Erythroblast (primary cell): ENCODE measurements at regions not wholly inside any gene's neighbourhood (a gene's known extent, or its start where the extent isn't known, plus 50 kb on each side); places are given as distances from the start of the nearest gene placed in this dataset.

Experiments
- DNase-seq, 2 experiments: peaks; one replicate each; lab custom pipeline; 2025; lab: John Stamatoyannopoulos, UW
- GATA1 ChIP-seq: IDR thresholded peaks from 2 replicates; pipeline ENCODE4 v1.6.1; 2011; ENCODE audit warnings: low read depth, mild to moderate bottlenecking, control low read depth, low read length, moderate library complexity
- POLR2A ChIP-seq: IDR thresholded peaks from 2 replicates; pipeline ENCODE4 v1.6.1; 2011; ENCODE audit warnings: mild to moderate bottlenecking, low read length

DNA sequence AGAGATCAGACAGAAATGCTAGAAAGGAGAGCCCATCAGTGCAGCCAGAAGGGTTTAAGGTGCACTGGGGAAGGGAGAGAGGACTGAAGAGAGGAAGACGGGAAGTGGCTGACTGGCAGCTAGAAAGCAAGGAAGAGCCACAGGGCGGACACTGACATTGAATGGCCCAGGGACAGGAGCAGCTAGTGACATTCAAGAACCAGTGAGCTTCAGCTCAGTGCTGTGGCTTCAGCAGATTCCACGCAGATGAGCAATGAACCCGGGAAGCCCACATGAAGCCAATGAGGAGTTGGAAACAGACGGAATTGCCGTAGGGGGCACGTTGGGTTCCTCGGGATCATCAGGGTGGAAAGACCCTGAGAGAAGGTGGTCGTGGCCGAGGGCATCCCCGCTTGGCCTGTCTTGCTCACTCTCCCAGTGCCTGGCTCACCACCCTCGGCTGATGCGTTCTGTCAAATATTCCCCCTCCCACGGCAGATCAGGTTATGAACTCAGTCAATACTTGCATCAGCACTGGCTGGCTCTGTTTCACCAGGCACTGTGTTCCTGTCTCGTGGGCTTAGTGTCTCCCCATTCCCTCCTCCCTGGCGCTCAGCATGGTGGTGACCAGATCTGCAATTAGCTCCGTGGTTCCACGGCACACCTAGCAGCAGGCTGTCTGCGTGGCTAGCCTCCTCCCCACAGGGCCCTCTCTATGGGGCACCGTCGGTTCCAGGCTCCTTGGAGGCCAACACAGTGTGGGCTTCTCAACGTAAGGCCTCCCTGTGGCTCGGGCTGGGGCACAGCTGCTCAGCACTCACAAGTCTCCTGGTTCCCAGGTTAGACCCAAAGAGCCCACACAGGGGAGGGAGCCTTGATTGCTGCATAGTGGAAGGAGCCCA lies 145.5 kb downstream of the TRIM29 start:
- DNase-seq, result no peak
- TF ChIP-seq GATA1, result no peak
- TF ChIP-seq POLR2A, result no peak

DNA sequence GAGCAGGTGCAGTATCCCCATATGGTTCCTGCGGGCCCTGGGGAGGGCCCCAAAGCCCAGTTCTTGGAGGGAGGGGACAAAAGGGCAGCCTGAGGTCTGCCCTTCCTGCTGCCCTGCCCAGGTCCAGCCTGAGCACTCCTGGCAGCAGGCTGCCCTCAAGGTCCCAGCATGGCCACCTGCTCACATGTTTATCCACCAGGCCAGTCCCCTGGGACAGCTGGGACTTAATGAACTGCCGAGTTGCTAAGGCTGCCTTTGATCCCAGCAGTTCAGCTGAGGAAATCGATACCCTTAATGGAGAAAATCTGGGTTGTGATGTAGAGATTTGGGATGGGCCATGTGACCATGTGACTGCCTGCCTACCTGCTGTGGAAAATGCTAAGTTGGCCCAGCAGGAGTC lies 146.2 kb downstream of the TRIM29 start:
- no peak for DNase-seq
- no peak for TF ChIP-seq POLR2A
- TF ChIP-seq GATA1, result no peak

DNA sequence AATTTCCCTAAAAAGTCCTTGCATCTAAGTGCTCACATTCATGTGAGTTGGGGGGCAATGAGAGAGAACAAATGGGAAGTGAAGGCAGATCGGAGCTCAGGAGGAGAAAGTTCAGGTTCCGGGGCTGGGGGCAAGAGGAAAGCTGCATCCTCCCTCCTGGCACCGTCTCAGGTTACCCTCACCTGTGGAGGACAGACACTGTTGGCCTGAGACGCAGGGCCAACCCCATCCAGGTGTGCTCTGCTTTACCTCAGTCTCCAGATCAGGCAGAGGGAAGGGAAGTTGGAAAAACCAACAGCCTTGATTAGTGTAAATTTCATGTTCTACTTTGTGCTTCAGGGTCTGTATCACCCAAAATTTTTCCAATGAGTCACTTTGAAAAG lies 146.9 kb downstream of the TRIM29 start:
- TF ChIP-seq POLR2A (no peak), GATA1 (no peak)
- DNase-seq, result no peak

DNA sequence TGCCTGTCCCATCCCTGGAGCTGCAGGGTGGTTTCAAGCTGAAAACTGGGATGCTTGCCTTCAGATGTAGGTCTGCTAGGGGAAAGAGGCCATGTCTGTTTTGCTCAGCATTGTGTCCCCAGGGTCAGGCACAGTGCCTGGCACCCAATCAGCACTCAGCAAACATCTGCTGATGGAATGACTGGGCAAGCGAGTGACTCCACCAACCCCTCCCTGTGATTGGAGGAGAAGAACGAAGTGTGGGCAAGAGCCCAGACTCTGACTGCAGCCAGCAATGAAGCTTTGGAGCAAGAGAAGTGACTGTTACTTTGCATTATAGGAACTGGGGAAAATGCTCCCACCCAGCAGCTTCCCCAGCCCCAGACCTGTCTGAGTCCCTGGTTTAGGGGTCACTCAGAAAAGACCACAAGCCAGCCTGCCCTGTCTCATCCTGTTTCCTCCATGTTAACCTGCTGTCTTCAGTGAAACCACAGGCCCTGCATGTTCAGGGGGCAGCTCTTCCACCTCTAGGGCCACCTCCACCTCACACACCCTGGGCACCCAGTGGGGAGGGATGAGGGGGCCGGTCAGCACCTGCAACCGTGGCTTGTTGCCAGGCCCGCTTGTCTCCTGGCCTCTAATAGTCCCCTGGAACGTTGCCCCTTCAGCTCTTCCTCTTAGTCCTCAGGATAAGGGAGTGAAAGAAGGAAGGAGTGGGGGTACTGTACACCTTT lies 147.4 kb downstream of the TRIM29 start:
- no peak for TF ChIP-seq POLR2A
- no peak for TF ChIP-seq GATA1

DNA sequence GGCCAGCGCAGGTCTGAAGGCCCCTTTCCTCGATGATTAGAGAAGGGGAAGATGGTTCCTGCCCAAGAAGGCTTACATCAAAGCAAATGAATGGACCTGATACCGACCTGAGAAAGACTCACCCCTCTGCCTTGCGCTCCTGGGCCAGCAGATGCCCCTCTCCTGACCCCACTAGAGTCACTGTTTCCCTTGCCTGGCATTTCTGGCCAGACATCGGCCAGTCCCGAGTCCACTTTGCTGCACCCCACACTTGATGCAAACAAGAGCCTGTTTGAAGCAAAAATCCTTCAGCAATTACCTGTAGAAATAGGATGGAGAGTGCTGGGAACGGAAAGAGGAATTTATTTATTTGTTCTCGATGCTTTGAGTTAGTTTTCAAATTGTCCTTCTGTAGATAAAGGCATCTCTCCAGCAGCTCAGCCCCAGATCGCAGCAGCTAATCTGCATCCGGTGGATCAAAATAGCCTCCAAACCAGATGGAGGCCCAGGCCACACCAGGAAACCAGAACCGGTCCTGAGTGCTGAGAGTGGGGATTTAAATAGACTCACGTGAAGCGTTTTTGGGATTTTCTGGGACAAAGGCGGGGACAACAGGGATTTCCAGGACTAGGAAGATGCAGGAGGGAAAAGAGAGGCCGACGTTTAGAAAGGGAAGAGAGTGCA lies 148.6 kb downstream of the TRIM29 start:
- no peak for DNase-seq
- no peak for TF ChIP-seq GATA1
- no peak for TF ChIP-seq POLR2A

More for the DNA sequence above, 147.4 kb downstream of the TRIM29 start:
- DNase-seq, result no peak

DNA sequence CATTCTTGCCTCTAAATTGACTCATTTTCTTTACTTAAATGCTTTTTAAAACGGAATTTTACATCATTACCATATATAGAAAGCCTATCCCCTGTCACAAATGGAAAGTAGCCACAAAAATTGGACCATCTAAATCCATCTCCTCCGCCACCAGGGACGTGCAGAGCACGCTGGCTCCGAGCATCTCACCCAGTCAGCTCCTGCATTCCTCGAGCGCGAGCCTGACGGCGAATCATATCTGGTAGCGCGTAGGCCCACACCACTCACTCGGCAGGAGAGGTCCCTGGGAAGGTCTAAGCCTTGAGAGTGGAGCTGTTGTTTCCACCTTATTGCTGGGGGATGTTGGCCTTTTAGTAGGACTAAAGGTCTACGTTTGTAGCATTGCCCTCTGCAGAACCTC lies 152.4 kb downstream of the TRIM29 start:
- TF ChIP-seq GATA1 (no peak), POLR2A (no peak)
- no peak for DNase-seq

DNA sequence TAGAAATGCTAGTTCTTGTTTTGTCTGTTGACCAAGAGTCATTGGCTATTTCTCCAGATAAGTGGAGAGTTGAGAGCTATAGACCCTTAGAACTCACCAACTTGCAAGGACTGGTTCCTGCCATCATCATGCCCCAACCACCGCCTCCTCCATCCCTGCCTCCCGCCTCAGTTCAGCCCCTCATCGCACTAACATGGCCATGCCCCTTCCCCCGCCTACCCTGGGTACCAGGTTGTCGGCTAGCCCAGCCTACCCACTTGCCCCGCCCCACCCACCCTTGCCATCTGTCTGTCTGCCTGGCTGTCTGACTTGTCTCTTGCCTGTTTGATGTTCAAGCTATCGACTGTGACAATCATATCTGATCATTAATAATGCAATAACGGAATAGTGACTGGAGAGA lies 154.1 kb downstream of the TRIM29 start:
- no peak for DNase-seq
- TF ChIP-seq GATA1 (no peak), POLR2A (no peak)

DNA sequence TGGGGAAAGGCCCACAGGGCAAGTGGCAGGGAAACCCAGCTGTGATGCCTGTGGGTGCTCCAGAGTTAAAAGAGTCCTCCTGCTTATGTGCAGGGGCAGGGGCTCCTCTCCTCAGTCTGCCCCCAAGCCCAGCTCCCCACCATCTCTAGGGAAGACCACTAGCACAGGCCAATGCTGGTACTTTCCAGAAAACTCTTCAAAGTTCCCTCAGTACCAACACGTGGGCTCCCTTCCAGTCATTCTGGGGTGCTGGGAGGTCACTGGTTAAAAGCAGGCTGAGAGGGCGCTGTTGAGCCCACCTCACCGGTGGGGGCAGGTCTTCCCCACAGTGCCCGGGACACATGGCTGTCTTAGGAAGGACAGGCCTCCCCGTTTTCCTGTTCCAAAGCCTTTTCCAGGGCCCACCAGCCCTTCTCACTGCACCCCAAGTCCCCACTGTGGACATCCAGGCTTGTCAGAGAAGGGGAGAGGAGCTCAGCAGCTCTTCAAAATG lies 154.6 kb downstream of the TRIM29 start:
- no peak for TF ChIP-seq POLR2A
- no peak for TF ChIP-seq GATA1
- DNase-seq, result no peak

DNA sequence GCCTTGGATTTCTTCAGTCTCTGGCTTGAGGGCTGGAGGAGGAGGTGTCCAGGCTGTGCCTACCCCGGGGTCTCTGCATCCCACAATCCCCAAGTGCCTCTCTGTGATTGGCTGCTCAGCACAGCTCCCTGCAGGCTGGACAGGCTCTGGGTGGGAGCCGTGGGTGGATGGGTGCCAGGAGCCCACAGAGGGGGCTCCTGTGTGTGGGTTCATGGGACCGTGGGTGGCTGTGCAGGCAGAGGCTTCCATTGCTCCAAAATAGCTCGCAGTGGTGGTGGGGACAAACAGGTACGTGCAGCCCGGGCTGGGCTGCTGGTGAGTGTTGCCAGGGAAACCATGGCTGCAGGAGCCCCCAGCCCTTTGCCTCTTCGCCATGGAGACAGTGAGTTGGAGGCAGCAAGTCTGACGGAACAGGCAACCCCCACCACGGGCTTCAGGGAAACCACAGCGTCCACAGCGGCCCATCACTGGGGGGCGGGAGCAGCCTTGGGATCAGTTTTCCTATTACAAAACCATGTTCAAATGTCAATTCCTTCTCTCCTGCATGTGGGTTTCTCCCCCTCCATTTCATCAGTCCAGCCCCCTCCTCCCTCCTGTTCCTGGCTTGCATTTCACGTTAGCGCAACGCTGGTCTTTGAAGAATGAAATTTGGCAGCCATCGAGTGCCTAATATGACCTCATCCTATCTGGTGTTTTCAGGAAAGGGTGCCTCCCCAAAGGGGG lies 155.2 kb downstream of the TRIM29 start:
- no peak for DNase-seq
- TF ChIP-seq POLR2A, result no peak
- TF ChIP-seq GATA1, result no peak

DNA sequence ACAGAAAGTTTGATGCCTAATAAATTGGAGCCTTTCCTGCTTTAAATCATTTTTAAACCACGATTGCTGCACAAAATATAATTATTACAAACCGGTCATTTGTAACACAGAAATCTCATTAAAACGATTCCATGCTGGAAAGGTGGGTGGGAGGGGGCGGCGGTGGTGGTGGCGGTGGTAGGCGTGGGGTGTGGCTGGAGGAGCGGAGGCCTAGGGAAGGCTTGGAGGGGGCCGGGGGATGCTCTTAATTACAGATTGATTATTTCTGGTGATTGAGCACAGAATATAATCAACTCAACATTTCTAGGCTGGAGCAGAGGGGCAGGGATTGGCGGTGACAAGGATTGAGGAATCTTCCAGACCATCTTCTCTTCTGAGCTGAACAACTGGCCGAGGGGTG lies 157.5 kb downstream of the TRIM29 start:
- DNase-seq, result no peak
- TF ChIP-seq POLR2A, result no peak
- TF ChIP-seq GATA1, result no peak

DNA sequence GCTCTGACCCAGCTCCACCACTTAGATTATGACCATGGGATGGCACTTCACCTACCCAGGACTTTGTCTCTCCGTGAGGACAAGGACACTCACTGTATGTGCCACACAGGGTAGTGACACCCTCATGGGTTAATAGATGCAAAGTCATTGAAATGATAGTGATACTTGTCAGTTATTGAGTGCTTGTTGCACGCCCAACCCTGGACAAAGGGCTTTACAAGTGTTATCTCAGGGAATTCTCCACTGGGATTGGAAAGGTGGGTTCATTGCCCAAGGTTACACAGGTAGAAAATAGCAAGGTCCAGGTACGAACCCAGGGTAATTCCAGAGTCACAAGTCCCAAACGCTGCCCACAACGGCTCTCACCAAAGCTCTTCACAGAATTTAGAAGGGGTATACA lies 158.2 kb downstream of the TRIM29 start:
- TF ChIP-seq GATA1 (no peak), POLR2A (no peak)
- DNase-seq, result no peak

DNA sequence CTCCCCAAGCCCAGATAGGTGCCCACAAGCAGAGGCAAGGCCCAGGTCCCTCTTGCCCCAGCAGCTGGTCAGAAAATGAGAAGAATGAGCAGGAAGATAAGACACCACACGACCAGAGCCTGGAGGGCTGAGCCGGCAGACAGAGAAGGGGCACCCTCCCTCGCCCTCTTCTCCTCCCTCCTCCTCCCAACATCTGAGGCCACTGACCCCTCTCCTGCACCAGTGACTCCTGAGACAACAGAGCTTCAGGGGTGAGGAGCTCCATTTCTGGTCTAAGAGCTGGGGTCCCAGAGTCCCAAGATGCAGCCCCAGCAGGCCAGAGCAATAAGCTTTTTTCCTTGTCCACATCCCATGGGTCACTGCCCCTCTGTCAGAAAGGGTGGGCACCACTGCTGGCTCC lies 159.2 kb downstream of the TRIM29 start:
- TF ChIP-seq GATA1 (no peak), POLR2A (no peak)
- DNase-seq, result no peak

DNA sequence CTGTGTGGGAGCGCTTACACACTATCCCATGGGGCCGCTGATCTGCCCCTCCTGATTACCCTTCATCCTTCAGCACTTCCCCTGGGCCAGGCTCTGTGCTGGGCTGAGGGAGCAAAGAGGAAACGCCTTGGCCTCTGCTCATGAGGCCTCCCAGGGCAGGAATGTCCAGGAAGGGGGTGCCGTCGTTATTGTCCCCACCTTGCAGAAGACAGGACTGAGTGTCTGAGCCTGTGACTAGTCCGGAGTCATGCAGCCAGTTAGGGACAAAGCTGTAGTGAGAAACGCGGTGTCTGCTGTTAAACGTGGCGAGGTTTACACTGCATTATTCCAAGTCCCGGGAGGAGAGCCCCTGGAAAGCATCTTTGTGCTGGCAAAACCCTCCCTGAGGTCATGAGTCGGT lies 160.0 kb downstream of the TRIM29 start:
- no peak for DNase-seq
- TF ChIP-seq POLR2A (no peak), GATA1 (no peak)

DNA sequence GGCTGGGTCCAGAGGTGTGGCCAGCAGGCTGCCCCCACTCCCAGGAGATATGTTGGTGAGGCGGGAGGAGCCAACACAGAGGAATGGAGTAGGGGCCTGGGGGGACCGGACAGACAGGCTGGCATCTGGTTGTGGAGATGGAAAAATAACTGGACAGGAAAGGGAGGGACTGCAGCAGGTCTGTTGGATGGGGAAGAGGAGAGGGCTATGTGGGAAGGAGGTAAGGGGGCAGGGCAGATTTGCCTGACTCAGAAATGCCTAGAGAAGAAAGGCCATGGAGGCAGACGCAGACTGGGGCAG lies 160.4 kb downstream of the TRIM29 start:
- TF ChIP-seq POLR2A (no peak), GATA1 (no peak)
- DNase-seq, result no peak
